ENCODE measurements at regions not wholly inside any gene's neighbourhood (a gene's known extent, or its start where the extent isn't known, plus 50 kb on each side); places are given as distances from the start of the nearest gene placed in this dataset.

DNA sequence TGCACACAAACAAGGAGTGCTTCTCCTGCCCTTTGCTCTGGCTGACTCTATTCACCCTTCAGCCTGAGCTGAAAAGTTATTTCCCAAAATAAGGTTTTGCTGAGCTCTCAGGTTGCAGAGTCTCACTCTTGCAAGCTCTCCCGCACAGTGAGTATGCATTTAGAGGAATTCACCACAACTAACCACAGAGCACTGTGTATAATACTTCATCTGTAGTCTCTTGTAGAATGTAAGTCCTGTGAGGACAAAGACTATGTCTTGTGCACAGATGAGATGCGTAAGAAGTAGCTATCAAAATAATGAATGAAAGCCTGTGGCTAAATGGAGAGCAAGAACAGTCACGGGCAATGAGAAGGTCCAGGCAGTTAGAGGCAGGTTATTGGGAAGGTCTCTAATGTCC lies 156.5 kb upstream of the SLCO3A1 start:
- TF ChIP-seq, protein P1, sequence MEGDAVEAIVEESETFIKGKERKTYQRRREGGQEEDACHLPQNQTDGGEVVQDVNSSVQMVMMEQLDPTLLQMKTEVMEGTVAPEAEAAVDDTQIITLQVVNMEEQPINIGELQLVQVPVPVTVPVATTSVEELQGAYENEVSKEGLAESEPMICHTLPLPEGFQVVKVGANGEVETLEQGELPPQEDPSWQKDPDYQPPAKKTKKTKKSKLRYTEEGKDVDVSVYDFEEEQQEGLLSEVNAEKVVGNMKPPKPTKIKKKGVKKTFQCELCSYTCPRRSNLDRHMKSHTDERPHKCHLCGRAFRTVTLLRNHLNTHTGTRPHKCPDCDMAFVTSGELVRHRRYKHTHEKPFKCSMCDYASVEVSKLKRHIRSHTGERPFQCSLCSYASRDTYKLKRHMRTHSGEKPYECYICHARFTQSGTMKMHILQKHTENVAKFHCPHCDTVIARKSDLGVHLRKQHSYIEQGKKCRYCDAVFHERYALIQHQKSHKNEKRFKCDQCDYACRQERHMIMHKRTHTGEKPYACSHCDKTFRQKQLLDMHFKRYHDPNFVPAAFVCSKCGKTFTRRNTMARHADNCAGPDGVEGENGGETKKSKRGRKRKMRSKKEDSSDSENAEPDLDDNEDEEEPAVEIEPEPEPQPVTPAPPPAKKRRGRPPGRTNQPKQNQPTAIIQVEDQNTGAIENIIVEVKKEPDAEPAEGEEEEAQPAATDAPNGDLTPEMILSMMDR (conservative IDR thresholded peaks at IDR 0.05; ENCODE audit: low read length) = no peak
- TF ChIP-seq EZH2phosphoT487 (IDR thresholded peaks at IDR 0.05; ENCODE audit: borderline replicate concordance, low read depth, low read length) = no peak
